DOHH2 (cell line): ENCODE measurements at regions not wholly inside any gene's neighbourhood (a gene's known extent, or its start where the extent isn't known, plus 50 kb on each side); places are given as distances from the start of the nearest gene placed in this dataset.
"Not testable (repeated sequence)": the region's sequence is repeated elsewhere in the genome, so short reads cannot be mapped to it uniquely, and the experiment has no call there.

Source experiments
- H3F3A ChIP-seq: fragments of 200-600 bp; sonication (generic), shearing (Covaris generic); 2 replicates; pipeline ENCODE4 v1.6.0; 2016; ENCODE audit warnings: antibody characterized with exemption, mild to moderate bottlenecking; ENCODE audit not compliant: control insufficient read depth, insufficient read depth
- H3K27ac ChIP-seq: fragments of 200-600 bp; sonication (generic); 2 replicates; pipeline ENCODE4 v1.5.1; 2014; ENCODE audit warnings: low read depth, mild to moderate bottlenecking, low read length, moderate library complexity
- H3K27me3 ChIP-seq: fragments of 200-600 bp; sonication (generic); 2 replicates; pipeline ENCODE4 v1.6.1; 2014; ENCODE audit warnings: mild to moderate bottlenecking, low read length, mixed read lengths; ENCODE audit not compliant: control insufficient read depth
- H3K36me3 ChIP-seq: fragments of 200-600 bp; sonication (generic); 2 replicates; pipeline ENCODE4 v1.6.1; 2014; ENCODE audit warnings: mild to moderate bottlenecking, low read length, moderate library complexity, mixed read lengths; ENCODE audit not compliant: control insufficient read depth
- H3K4me1 ChIP-seq: fragments of 200-600 bp; sonication (generic); 2 replicates; pipeline ENCODE4 v1.6.1; 2014; ENCODE audit warnings: mild to moderate bottlenecking, low read length, mixed read lengths; ENCODE audit not compliant: control insufficient read depth
- H3K4me2 ChIP-seq: fragments of 200-600 bp; sonication (generic); 2 replicates; pipeline ENCODE4 v1.6.0; 2014; ENCODE audit warnings: mild to moderate bottlenecking, low read length, moderate library complexity
- H3K4me3 ChIP-seq: fragments of 200-600 bp; sonication (generic); 2 replicates; pipeline ENCODE4 v1.5.1; 2014; ENCODE audit warnings: mild to moderate bottlenecking, low read length, mixed read lengths
- H3K79me2 ChIP-seq: fragments of 200-600 bp; sonication (generic); 2 replicates; pipeline ENCODE4 v1.6.1; 2014; ENCODE audit warnings: mild to moderate bottlenecking, low read length, mixed read lengths; ENCODE audit not compliant: control insufficient read depth
- H3K9me2 ChIP-seq: fragments of 200-600 bp; sonication (generic); replicated peaks from 2 replicates; pipeline ENCODE4 v1.6.1; 2014; ENCODE audit warnings: mild to moderate bottlenecking, low read length, mixed read lengths; ENCODE audit not compliant: control insufficient read depth
- H3K9me3 ChIP-seq: fragments of 200-600 bp; sonication (generic); 2 replicates; pipeline ENCODE4 v1.6.1; 2014; ENCODE audit warnings: antibody characterized with exemption, low read length, mixed read lengths; ENCODE audit not compliant: control insufficient read depth, insufficient read depth
- H4K20me1 ChIP-seq: fragments of 200-600 bp; sonication (generic); 2 replicates; pipeline ENCODE4 v1.6.0; 2014; ENCODE audit warnings: low read depth, mild to moderate bottlenecking, antibody characterized with exemption, low read length, moderate library complexity; ENCODE audit not compliant: control insufficient read depth, insufficient read depth
- EZH2phosphoT487 ChIP-seq: fragments of 200-600 bp; sonication (generic); IDR thresholded peaks from 2 replicates; pipeline ENCODE4 v1.6.1; 2017; ENCODE audit warnings: borderline replicate concordance, mild to moderate bottlenecking, antibody characterized with exemption, low read length, moderate library complexity, mixed read lengths
- TF ChIP-seq, protein P1 (sequence below): fragments of 200-600 bp; sonication (generic); IDR thresholded peaks from one replicate; pipeline ENCODE4 v1.5.1; 2014; ENCODE audit warnings: antibody characterized with exemption, mild to moderate bottlenecking, low read depth, low read length; ENCODE audit not compliant: poor library complexity, severe bottlenecking

DNA sequence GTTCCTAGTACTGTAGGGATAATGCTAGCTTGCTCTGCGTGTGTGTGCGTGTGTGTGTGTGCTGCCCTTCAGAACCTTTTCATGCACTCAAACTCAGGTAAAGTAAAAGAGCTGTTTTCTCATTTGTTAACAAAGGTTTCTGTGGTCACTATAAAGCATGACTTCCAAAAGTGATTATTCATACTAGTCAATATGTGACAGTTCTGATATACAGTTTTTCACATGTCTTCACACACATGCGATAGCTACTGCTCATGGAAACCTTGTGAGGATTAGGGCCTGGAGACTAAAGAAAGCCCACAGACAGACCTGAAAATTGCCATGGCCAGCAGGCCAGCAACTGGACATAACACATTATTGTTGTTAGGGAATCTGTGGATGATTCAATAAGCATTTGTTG, 56.9 kb upstream of the NEMP2 start:
- H3K9me2 ChIP-seq: no peaks in the 10 kb centered on the region
- no peak overlapping the region for H3K27ac ChIP-seq
- H3K36me3 ChIP-seq: no peaks in the 10 kb centered on the region
- H3K4me2 ChIP-seq: no peak overlapping the region
- H3K9me3 ChIP-seq: no peaks in the 10 kb centered on the region
- H3F3A ChIP-seq: no peaks in the 10 kb centered on the region
- H4K20me1 ChIP-seq: no peaks in the 10 kb centered on the region
- no peaks in the 10 kb centered on the region for H3K27me3 ChIP-seq
- H3K79me2 ChIP-seq: no peaks in the 10 kb centered on the region
- H3K4me1 ChIP-seq: peaks cover 1% of the 10 kb centered on the region
- TF ChIP-seq, protein P1, sequence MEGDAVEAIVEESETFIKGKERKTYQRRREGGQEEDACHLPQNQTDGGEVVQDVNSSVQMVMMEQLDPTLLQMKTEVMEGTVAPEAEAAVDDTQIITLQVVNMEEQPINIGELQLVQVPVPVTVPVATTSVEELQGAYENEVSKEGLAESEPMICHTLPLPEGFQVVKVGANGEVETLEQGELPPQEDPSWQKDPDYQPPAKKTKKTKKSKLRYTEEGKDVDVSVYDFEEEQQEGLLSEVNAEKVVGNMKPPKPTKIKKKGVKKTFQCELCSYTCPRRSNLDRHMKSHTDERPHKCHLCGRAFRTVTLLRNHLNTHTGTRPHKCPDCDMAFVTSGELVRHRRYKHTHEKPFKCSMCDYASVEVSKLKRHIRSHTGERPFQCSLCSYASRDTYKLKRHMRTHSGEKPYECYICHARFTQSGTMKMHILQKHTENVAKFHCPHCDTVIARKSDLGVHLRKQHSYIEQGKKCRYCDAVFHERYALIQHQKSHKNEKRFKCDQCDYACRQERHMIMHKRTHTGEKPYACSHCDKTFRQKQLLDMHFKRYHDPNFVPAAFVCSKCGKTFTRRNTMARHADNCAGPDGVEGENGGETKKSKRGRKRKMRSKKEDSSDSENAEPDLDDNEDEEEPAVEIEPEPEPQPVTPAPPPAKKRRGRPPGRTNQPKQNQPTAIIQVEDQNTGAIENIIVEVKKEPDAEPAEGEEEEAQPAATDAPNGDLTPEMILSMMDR: no peak
- no peak for TF ChIP-seq EZH2phosphoT487
- no peak overlapping the region for H3K4me3 ChIP-seq

DNA sequence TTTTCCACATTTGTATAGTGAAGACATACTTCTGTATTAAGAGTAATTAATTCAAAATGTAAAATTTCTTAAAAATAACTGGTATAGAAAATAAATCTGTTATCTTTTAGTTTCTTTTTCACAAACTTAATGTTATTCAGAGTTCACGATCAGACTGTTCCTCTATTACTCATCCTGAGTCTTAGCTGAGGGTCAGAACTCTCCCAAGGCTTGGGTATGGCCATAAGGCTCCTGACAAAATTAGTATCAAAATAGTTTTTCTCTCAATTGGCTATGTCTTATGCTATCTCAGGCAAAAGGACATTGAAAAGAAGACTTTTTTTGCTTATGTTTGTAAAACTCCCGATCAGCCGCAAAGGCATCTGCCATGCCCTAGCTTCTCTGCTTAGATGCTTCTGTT, 56.1 kb upstream of the NAB1 start:
- no peak overlapping the region for H3K27ac ChIP-seq
- H4K20me1 ChIP-seq: no peaks in the 10 kb centered on the region
- peaks cover 10% of the 10 kb centered on the region for H3K4me1 ChIP-seq
- TF ChIP-seq, protein P1: no peak
- TF ChIP-seq EZH2phosphoT487: no peak
- no peaks in the 10 kb centered on the region for H3F3A ChIP-seq
- H3K4me3 ChIP-seq: no peak overlapping the region
- H3K79me2 ChIP-seq: no peaks in the 10 kb centered on the region
- no peaks in the 10 kb centered on the region for H3K9me3 ChIP-seq
- H3K9me2 ChIP-seq: no peaks in the 10 kb centered on the region
- no peak overlapping the region for H3K4me2 ChIP-seq
- no peaks in the 10 kb centered on the region for H3K27me3 ChIP-seq
- H3K36me3 ChIP-seq: no peaks in the 10 kb centered on the region

DNA sequence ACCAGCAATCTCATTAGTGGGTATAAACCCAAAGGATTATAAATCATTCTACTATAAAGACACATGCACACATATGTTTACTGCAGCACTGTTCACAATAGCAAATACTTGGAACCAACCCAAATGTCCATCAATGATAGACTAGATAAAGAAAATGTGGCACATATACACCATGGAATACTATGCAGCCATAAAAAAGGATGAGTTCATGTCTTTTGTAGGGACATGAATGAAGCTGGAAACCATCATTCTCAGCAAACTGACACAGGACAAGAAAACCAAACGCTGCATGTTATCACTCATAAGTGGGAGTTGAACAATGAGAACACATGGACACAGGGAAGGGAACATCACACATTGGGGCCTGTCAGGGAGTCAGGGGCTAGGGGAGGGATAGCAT, 53.0 kb upstream of the NAB1 start:
- H3K4me3 ChIP-seq, H3K27ac ChIP-seq, H3F3A ChIP-seq, H3K9me3 ChIP-seq, H3K4me2 ChIP-seq, H4K20me1 ChIP-seq, H3K9me2 ChIP-seq, H3K36me3 ChIP-seq, H3K27me3 ChIP-seq, H3K79me2 ChIP-seq: not testable (repeated sequence)
- peaks cover 19% of the 10 kb centered on the region for H3K4me1 ChIP-seq

DNA sequence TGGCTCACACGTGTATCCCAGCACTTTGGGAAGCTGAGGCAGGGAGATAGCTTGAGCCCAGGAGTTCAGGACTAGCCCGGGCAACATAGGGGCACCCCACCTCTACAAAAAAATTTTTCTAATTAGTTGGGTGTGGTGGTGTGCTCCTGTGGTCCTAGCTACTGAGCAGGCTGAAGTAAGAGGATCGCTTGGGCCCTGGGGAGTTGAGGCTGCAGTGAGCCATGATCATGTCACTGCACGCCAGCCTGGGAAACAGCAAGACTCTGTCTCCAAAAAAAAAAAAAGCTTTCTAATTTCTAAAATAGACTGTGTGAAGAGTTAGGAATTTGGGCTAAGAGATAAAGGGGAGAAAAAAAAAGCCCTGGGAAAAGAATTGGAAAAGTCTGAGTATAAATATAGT, 51.9 kb upstream of the NAB1 start:
- TF ChIP-seq EZH2phosphoT487: no peak
- TF ChIP-seq, protein P1: no peak
- Histone ChIP-seq H3F3A (no peaks in the 10 kb centered on the region), H3K4me3 (no peak overlapping the region), H3K9me3 (no peaks in the 10 kb centered on the region), H3K4me2 (no peak overlapping the region), H3K79me2 (no peaks in the 10 kb centered on the region), H3K4me1 (peaks cover 19% of the 10 kb centered on the region), H3K9me2 (no peaks in the 10 kb centered on the region), H4K20me1 (no peaks in the 10 kb centered on the region), H3K27me3 (no peaks in the 10 kb centered on the region), H3K27ac (no peak overlapping the region), H3K36me3 (no peaks in the 10 kb centered on the region)
